Kidney (tissue), 13 donors: ENCODE measurements at regions not wholly inside any gene's neighbourhood (a gene's known extent, or its start where the extent isn't known, plus 50 kb on each side); places are given as distances from the start of the nearest gene placed in this dataset.

Experiments
- DNase-seq, 5 donors: peaks; one replicate each; pipeline ENCODE4 v3.0.0-alpha.2; 2013 to 2020
- FAIRE-seq: peaks from 2 replicates; lab custom pipeline; 2012; peaks lifted over from hg19 to GRCh38; lab: Jason Lieb, UNC
- H3K27ac ChIP-seq, 2 donors: one replicate each; pipeline ENCODE4 v1.7.0; 2013; ENCODE audit warnings: low read depth in 2 of 2, low read length in 2 of 2, inconsistent platforms in 1 of 2
- H3K27me3 ChIP-seq: one replicate; pipeline ENCODE4 v1.7.1; 2013; ENCODE audit warnings: low read length, inconsistent platforms; ENCODE audit not compliant: control insufficient read depth, insufficient read depth
- H3K36me3 ChIP-seq, 3 donors: one replicate each; pipeline versions ENCODE4 v1.7.0 to v1.7.1; 2013; ENCODE audit warnings: low read length in 3 of 3, control low read depth in 1 of 3, inconsistent platforms in 1 of 3; ENCODE audit not compliant: insufficient read depth in 3 of 3, control insufficient read depth in 2 of 3
- H3K4me1 ChIP-seq, 3 donors: one replicate each; pipeline versions ENCODE4 v1.7.0 to v1.7.1; 2013; ENCODE audit warnings: low read length in 3 of 3, inconsistent platforms in 1 of 3, low read depth in 1 of 3; ENCODE audit not compliant: control insufficient read depth in 2 of 3, insufficient read depth in 2 of 3
- H3K4me3 ChIP-seq, 3 donors: one replicate each; pipeline versions ENCODE4 v1.7.0 to v1.8.1; 2013; ENCODE audit warnings: low read length in 3 of 3, control low read depth in 1 of 3, inconsistent platforms in 1 of 3
- H3K9ac ChIP-seq, 3 donors: one replicate each; pipeline versions ENCODE4 v1.7.0 to v1.7.1; 2013; ENCODE audit warnings: low read length in 3 of 3, control low read depth in 1 of 3, inconsistent platforms in 1 of 3
- H3K9me3 ChIP-seq, 3 donors: one replicate each; pipeline versions ENCODE4 v1.7.0 to v1.7.1; 2013; ENCODE audit warnings: low read length in 3 of 3, control low read depth in 1 of 3, inconsistent platforms in 1 of 3; ENCODE audit not compliant: control insufficient read depth in 2 of 3, insufficient read depth in 1 of 3
- CTCF ChIP-seq: IDR thresholded peaks from 3 replicates; pipeline ENCODE4 v1.5.1; 2012; ENCODE audit warnings: mild to moderate bottlenecking, moderate library complexity, borderline replicate concordance; ENCODE audit not compliant: insufficient read depth; ENCODE audit errors: extremely low read depth
- intact Hi-C: fragments of 100-400 bp; cut with DNase I; formaldehyde crosslinking; loops from one replicate; pipeline ENCODE4 v1.11.1; 2022
- donor health status: control.
- donor health status: control.
- donor health status: control.
- donor health status: control.
- donor health status: control.
- donor health status: DM: yes; HTN: yes; CAD: no.
- donor health status: Normal renal cell carcinoma (clear cell type).

DNA sequence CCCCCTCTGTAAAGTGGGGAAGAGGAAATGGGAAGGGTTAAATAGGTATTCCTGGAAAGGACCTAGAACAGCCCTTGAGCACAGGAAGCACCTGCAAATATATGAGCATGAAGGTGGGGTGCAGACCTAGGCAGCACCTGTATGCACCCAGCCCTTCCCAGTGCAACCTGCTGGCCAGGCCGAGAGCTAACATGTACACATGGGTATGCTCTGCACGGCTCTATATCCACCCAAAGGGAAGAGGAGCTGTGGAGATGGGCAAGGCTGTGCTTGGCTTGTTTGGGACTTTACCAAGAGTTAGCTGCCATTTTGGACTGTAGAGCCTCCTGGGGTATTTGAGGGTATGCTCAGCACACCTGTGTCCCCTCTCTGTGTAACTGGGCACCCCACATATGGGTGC lies 171.2 kb downstream of the KLF13 start:
- intact Hi-C loops, result no loop called here
- Histone ChIP-seq H3K9ac (no peak overlapping the region), H3K27me3 (no peaks in the 10 kb centered on the region), H3K27ac (no peak overlapping the region), H3K36me3 (no peaks in the 10 kb centered on the region), H3K4me1 (no peaks in the 10 kb centered on the region), H3K4me3 (no peak overlapping the region), H3K9me3 (no peaks in the 10 kb centered on the region)
- no peak for DNase-seq
- FAIRE-seq, result no peak
- TF ChIP-seq CTCF, result no peak

- Histone ChIP-seq H3K27ac (no peak overlapping the region), H3K4me1 (no peaks in the 10 kb centered on the region), H3K4me3 (no peak overlapping the region), H3K9ac (no peak overlapping the region), H3K27me3 (no peaks in the 10 kb centered on the region), H3K36me3 (no peaks in the 10 kb centered on the region), H3K9me3 (no peaks in the 10 kb centered on the region)
- no peak for TF ChIP-seq CTCF
- intact Hi-C loops, result no loop called here
- no peak for DNase-seq
- no peak for FAIRE-seq
These were observed 171.7 kb downstream of the KLF13 start for GRCh38 chr15:31498329-31498728.

DNA sequence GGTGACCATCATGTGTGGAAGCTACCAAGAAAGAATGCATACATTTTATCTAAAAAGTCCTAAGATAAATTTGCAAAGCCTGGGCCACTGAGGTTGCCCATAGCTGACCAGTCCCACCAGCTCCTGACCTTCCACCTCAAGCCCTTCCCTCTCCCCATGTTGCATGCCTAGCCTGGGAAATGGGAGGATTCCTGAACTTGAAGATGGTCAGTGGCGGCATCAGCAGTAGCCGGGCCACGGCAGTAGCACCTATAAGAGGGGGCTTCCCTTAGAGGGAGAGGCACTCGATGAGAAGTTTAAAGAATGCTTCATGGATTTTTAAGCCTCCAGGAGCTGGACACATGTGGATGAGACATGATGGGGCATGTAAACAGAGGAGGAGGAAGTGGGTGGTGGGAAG lies 172.1 kb downstream of the KLF13 start:
- Histone ChIP-seq H3K4me1 (no peaks in the 10 kb centered on the region), H3K27ac (no peak overlapping the region), H3K4me3 (no peak overlapping the region), H3K36me3 (no peaks in the 10 kb centered on the region), H3K9me3 (no peaks in the 10 kb centered on the region), H3K27me3 (no peaks in the 10 kb centered on the region), H3K9ac (no peak overlapping the region)
- no peak for DNase-seq
- intact Hi-C loops, result no loop called here
- TF ChIP-seq CTCF, result no peak
- no peak for FAIRE-seq

GRCh38 chr15:31499236-31499952 lies 172.8 kb downstream of the KLF13 start:
- Histone ChIP-seq H3K36me3 (no peaks in the 10 kb centered on the region), H3K4me1 (no peaks in the 10 kb centered on the region), H3K9ac (no peak overlapping the region), H3K9me3 (no peaks in the 10 kb centered on the region), H3K27me3 (no peaks in the 10 kb centered on the region), H3K4me3 (no peak overlapping the region), H3K27ac (no peak overlapping the region)
- FAIRE-seq, result no peak
- intact Hi-C loops, result no loop called here
- DNase-seq, result no peak
- TF ChIP-seq CTCF, result no peak
